CD4-positive, alpha-beta T cell treated with Interleukin-1 beta for 1 hour (primary cell): ENCODE measurements at regions not wholly inside any gene's neighbourhood (a gene's known extent, or its start where the extent isn't known, plus 50 kb on each side); places are given as distances from the start of the nearest gene placed in this dataset.

Source experiments
- DNase-seq, 2 donors: peaks; one replicate each; pipeline ENCODE4 v3.0.0-alpha.2; 2020 to 2022

DNA sequence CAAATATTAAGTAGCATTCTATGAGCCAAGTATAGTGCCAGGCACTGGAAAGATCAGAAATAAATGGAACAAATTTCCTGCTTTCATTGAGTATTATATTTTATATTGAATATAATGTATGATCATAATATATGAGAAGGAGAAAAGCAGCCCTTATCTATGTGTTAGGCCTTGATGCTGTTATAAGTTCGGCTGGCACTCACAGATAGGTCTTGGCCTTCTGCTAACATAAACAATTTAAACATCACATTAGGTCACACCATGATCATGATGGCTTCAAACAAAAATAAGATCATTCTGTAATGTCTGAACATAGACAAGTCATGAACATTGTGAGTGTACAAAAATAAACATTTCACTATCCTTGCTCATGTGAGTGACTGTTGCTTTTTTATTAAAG lies 584.0 kb upstream of the ZNF385D start:
- no peak for DNase-seq

DNA sequence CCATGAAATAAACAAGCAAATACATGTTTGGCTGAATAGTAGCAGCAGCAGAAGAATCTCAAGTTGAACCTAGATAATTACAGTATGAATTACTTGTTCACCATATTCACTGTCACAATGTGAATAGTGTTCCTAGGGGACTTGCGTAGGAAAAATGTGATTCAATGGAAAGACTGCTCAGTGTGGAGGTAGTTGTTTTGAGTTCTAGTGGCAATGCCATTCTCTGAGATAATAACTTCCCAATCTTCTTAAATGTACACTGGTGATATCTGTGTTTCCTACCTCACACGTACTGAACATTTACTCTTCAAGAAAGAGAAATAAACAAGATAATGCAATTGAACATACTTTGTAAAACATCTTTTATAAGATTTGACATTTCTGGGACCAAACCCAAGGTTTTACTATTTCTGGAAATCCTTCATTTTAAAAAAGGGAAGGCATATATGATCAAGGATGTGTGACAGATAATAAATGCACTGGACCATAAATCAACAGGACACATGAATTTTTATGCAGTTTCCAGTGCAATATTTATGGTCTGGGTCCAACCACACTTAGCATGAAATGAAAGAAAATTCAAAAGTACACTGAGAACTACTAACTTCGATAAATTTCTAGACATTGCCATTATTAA lies 598.3 kb upstream of the ZNF385D start:
- no peak for DNase-seq

DNA sequence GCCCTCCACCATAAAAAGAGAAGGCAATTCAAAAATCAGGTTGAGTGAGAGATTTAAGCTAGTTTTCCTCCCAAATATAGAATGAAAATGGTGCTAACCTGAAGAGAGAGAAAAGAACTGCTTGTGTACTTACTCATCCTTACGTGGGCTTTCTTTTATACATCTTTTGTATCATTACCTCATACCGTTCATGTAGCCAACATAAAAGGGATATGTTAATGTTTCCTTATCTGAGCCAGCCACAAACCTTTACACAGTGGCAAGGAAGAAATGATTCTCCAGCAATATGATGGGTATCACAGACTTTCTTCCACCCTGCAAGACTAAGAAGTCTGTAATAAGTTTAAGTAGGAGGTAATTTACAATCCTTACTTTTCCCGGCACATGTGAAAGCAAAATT lies 600.8 kb upstream of the ZNF385D start:
- no peak for DNase-seq

DNA sequence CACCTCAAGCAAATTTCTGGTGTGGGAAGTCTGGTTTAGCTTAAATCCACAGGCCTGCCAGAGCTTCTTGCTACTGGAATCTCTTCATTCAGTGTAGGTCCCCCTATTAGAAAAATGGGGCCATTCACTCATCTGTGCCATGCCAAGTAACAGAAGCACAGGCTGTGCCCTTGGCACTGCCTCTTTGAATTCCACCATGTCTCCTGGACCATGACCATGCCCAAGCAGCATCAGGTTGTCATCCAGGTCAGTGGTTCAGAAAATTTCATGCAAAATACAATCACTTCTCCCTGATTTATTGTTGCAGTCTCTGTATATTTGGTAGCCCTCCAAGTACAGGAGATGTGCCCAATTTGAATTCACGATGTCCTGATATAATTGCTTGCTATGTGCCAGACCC lies 602.1 kb upstream of the ZNF385D start:
- DNase-seq, result no peak

- no peak for DNase-seq
Measured at GRCh38 chr3:22358334-22358733, 607.3 kb upstream of the ZNF385D start.

GRCh38 chr3:22360164-22360563 lies 609.2 kb upstream of the ZNF385D start:
- no peak for DNase-seq

GRCh38 chr3:22360970-22361369 lies 610.0 kb upstream of the ZNF385D start:
- DNase-seq, result no peak

GRCh38 chr3:22361521-22361920 lies 610.5 kb upstream of the ZNF385D start:
- no peak for DNase-seq

DNA sequence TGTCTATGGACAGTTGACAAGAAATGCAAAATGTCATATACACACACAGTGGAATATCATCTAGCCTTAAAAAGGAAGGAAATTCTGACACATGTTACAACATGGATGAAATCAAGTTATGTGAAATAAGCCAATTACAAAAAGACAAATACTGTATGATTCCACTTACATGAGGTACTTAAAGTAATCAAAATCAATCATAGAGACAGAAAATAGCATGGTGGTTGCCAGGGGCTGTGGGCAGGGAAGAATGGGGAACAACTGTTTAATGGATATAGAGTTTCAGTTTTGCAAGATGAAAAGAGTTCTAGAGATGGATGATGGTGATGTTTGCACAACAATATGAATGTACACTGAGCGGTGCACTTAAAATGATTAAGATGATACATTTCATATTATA lies 613.8 kb upstream of the ZNF385D start:
- no peak for DNase-seq

- no peak for DNase-seq
Measured at GRCh38 chr3:22366781-22367180, 615.8 kb upstream of the ZNF385D start.

DNA sequence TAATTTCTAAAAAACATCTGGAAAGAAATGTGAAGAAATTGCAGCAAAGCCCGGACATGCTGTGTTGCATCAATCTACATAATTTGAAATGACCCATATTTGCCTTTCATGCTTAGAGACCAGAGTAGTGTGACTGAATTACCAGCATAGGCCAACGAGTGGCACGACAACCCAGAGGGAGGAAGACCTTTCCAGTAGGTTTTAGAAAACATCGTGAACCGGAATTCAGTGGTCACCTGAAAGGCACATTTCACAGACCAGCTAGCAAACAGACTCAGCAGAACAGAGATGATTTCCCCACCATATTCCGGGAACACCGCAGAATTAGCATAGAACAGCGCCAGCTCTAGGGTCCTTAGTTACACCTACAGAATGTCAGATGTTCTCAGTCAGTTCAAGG lies 620.0 kb upstream of the ZNF385D start:
- no peak for DNase-seq

GRCh38 chr3:22371607-22372291 lies 620.7 kb upstream of the ZNF385D start:
- no peak for DNase-seq

DNA sequence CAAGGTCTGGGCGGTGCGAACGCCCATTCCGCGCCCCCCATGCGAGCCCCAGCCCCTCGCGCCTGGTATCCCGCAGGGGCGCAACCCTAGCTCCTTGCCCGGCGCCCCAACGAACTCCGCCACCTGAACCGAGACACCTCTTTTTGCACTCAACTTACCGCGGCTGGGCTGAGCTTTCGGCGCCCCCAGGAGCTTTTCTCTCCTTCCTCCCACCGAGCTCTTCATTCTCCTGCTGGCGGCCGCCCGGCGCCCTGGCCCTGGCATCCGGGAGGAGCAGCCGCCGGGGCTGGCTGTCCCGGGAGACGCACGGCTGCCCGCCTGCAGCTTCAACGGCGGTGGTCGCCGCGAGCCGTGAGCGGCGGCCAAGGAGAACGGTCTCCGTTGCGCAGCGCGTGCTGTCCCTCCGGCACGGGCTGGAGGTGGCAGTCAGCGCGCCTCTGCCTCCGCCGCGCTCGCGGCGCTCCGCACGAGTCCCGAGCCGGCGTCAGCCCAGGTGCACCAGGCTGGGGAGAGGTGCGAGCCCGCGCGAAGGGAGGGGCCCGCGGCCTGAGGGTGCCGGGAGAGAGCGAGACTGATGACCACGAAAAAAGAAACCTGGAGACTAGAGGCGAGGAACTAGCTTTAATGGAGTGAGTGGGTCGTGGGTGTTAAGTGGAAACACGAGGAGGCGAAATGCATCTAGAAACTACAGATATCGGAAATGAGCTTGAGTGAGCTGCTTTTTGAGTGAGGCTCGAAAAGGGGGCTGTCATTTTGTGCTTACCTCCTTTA lies 621.5 kb upstream of the ZNF385D start:
- no peak for DNase-seq

DNA sequence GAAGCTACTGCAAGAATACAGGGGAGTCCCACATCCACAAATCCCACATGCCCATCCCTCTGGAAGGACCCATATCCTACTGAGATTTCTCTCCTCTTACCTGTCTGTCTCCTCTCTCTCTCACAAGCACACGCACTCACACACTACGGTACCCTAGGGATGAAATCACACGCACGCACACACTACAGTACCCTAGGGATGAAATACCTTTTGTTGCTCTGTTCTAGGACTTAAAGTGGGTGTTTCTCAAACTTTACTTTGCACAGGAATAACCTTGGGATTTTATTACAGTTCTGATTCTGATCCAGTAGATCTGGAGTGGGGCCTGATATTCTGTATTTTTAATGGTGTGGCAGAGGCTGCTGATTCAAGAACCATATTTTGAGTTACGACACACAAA lies 622.2 kb upstream of the ZNF385D start:
- DNase-seq, result no peak

DNA sequence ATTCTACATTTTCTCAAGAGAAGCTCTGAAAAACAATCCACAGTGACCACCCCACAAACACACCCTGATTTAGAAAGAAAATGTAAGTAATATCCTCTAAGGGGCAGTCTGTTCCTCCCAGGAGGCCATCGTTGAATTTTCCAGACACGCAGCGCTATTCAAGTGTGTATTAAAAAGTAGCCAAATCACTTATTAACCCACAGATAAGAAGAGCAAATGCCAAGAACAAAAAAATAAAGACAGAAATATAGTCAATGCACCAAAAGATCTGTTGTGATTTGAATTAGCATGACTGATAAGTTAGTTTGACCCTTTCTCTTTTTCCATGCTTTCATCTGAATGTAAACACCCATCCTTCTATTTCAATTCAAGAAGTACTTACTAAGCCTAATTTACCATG lies 622.8 kb upstream of the ZNF385D start:
- DNase-seq, result no peak

- no peak for DNase-seq
Measured at GRCh38 chr3:22377421-22377820, 626.4 kb upstream of the ZNF385D start.

GRCh38 chr3:22378869-22379268 lies 627.9 kb upstream of the ZNF385D start:
- DNase-seq, result no peak

DNA sequence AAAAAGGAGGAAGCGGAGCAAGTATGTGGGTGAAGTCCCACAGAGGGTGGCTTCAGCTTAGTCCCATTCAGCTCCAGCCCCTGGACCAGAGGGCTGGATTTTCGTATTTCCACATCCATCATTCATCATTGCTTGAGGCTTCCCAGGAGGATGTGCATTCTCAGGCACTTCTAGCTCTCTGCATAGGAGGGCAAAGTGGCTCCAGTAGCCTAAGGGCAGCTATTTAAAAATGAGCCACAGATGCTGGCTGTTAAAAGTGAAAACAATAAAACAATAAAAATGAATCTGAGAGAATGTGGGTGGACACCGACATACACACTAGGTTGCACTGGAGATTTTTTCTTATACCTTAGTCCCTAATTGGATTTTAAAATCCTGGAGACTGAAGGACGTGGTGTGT lies 629.2 kb upstream of the ZNF385D start:
- DNase-seq, result no peak

DNA sequence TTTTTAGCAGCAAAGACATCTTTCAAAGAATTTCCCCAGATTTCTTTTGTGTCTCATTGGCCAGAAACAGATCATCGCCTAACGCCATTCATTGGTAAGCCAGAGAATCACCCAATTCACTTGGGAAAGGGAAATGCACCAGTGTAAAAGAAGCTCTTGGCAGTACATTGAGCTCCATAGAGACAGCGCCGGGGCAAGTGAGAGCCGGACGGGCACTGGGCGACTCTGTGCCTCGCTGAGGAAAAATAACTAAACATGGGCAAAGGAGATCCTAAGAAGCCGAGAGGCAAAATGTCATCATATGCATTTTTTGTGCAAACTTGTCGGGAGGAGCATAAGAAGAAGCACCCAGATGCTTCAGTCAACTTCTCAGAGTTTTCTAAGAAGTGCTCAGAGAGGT lies 630.6 kb upstream of the ZNF385D start:
- peak; percentile 17 to 32 for DNase-seq

DNA sequence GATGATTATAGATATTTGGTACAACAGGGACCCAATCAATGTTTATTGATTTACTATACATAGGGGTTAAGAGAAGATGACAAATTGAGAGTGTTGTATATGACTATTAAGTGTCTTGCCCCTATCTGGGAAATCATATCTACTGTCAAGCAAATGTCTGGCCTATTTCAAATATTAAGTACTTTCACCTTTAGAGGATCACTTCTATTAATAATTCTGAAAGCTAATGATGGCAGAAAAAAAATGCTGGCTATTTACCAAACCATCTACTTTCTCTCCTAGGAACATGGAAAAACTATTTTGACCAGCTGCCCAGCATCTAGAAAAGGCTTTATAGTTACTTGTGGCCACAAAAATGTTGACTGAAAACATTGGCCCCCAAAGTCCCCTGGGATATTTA lies 632.3 kb upstream of the ZNF385D start:
- no peak for DNase-seq

DNA sequence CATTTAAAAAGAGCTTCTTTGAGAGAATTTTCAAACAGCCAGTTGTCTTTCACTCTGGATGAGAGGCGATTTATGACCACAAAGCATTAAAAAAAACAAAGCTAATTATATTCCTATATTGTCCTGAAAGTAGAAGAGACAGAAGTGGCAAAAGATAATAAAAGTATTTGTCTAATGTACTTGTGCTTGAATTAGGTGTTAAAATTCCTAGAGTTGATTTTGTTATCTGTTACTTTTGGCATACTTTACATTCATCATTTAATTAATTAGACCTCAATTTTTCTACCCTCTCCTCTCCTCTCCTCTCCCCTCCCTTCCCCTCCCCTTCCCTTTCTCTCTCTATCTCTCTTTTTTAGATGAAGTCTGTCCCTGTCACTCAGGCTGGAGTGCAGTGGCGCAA lies 635.1 kb upstream of the ZNF385D start:
- DNase-seq, result no peak

GRCh38 chr3:22392286-22392685 lies 641.3 kb upstream of the ZNF385D start:
- no peak for DNase-seq

DNA sequence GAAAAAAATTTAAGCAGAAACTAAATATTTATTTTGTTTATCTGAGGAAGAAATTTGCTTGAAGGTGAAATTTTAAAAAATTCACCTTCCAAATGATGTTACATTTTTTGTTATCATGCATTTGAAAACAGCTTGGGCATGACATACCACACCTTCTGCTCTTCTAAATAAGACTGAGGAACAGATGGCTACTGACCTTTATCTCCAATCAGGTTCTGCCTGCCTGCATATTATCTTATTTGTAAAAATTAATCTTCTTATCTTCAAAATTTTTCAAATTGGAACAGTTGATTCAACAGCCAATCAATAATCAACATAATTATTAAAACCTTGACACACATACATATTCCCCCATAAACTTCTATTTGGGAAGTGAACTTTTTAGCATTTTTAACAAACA lies 641.8 kb upstream of the ZNF385D start:
- no peak for DNase-seq

DNA sequence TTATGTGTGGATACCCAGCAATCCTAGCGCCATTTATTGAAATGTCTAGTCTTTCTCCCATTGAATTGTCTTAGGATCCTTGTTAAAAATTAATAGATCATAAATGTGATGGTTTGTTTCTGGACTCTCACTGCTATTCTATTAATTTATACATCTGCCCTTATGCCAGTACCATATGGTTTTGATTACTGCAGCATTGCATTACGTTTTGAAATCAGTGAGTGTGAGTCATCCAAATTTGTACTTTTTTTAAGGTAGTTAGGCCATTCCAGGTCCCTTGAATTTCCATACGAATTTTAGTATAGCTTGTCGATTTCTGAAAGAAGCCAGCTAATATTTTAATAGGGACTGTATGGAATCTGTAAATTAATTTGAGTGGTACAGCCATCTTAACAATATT lies 648.6 kb upstream of the ZNF385D start:
- no peak for DNase-seq
